ENCODE measurements at regions not wholly inside any gene's neighbourhood (a gene's known extent, or its start where the extent isn't known, plus 50 kb on each side); places are given as distances from the start of the nearest gene placed in this dataset.
"Not testable (repeated sequence)": the region's sequence is repeated elsewhere in the genome, so short reads cannot be mapped to it uniquely, and the experiment has no call there.

- DNase-seq (ENCODE audit: low read depth, low spot score): no peak
- in situ Hi-C loops (cut with HindIII; ENCODE audit: low sequenced_read_pairs): no loop called here
- no peak overlapping the region for H3K4me3 ChIP-seq (ENCODE audit: low read depth, low read length)
- no peak for TF ChIP-seq CTCF (IDR thresholded peaks at IDR 0.05; ENCODE audit: low read depth, low read length)
Observed at GRCh38 chr1:164155347-164155746, 403.6 kb upstream of the PBX1 start.

DNA sequence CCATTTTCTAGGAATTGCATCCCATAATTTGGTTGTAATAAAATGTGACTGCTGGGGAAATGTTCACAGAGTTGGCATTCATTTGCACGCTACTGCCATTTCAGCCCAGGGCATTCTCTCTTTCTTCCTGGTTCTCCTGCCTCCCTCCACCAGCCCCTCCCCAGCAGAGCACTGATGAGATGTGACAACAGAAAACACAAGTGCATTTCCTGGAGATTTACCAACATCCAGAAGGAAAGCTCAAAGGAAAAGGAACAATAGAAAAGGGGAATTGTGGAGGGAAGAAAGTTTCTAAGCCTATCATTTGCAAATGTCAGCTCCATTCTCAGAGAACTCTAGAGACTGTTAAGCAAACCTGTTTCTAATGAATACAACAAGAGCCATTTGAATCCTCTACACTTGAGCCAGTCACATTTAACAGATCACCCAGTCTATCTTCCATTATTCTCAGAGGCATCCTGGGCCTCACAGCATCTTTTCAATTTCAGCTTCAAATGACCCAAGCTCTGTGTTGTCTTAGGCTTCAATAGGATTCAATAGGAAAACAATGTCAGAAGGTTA lies 395.6 kb upstream of the PBX1 start:
- no peak for TF ChIP-seq CTCF (IDR thresholded peaks at IDR 0.05; ENCODE audit: low read depth, low read length)
- no peak overlapping the region for H3K4me3 ChIP-seq (ENCODE audit: low read depth, low read length)
- in situ Hi-C loops (cut with HindIII; ENCODE audit: low sequenced_read_pairs): no loop called here
- DNase-seq (ENCODE audit: low read depth, low spot score): no peak

- in situ Hi-C loops (cut with HindIII; ENCODE audit: low sequenced_read_pairs): no loop called here
- no peak for TF ChIP-seq CTCF (IDR thresholded peaks at IDR 0.05; ENCODE audit: low read depth, low read length)
Observed at GRCh38 chr1:164165466-164165865, 393.5 kb upstream of the PBX1 start.

DNA sequence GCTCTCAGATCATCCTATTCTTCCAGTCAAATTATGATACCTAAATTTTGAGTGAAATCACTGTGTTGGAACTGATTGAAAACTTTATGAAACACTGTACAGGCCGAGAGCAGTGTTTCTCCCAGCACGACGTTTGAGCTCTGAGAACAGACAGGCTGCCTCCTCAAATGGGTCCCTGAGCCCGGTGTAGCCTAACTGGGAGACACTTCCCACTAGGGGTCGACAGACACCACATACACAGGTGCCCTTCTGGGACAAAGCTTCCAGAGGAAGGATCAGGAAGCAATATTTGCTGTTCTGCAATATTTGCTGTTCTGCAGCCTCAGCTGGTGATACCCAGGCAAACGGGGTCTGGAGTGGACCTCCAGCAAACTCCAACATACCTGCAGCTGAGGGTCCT lies 392.5 kb upstream of the PBX1 start:
- H3K4me3 ChIP-seq (ENCODE audit: low read depth, low read length); in situ Hi-C loops (cut with HindIII; ENCODE audit: low sequenced_read_pairs); DNase-seq (ENCODE audit: low read depth, low spot score): not testable (repeated sequence)
- TF ChIP-seq CTCF (IDR thresholded peaks at IDR 0.05; ENCODE audit: low read depth, low read length): peak; percentile 27

More at GRCh38 chr1:164165466-164165865, 393.5 kb upstream of the PBX1 start:
- DNase-seq (ENCODE audit: low read depth, low spot score): no peak
- no peak overlapping the region for H3K4me3 ChIP-seq (ENCODE audit: low read depth, low read length)

DNA sequence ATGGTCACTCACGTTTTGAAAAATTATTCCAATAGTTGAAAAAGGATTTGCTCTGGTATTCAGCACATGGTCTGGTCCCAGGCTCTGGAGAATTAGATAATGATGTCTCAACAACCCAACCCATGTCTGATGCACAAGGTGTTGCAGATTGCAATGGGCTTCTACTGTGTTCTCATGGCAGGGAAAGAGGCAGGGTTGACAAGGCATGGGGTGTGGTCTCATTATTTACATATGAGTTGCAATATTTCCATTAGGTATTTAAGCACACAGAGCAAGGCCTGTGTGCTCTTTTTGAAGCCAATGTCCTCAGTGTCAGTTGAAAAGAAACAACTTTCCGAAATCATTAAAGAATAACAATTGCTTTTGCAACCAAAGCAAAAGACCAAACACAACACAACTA lies 381.9 kb upstream of the PBX1 start:
- in situ Hi-C loops (cut with HindIII; ENCODE audit: low sequenced_read_pairs): no loop called here
- DNase-seq (ENCODE audit: low read depth, low spot score): no peak
- H3K4me3 ChIP-seq (ENCODE audit: low read depth, low read length): no peak overlapping the region
- no peak for TF ChIP-seq CTCF (IDR thresholded peaks at IDR 0.05; ENCODE audit: low read depth, low read length)

GRCh38 chr1:164180824-164181223 lies 378.2 kb upstream of the PBX1 start:
- no peak overlapping the region for H3K4me3 ChIP-seq (ENCODE audit: low read depth, low read length)
- no peak for TF ChIP-seq CTCF (IDR thresholded peaks at IDR 0.05; ENCODE audit: low read depth, low read length)
- DNase-seq (ENCODE audit: low read depth, low spot score): no peak
- in situ Hi-C loops (cut with HindIII; ENCODE audit: low sequenced_read_pairs): no loop called here
